Loucy (cell line): ENCODE measurements at regions not wholly inside any gene's neighbourhood (a gene's known extent, or its start where the extent isn't known, plus 50 kb on each side); places are given as distances from the start of the nearest gene placed in this dataset.

Source experiments
- CTCF ChIP-seq: fragments of 200-600 bp; sonication (generic); conservative IDR thresholded peaks from 2 replicates; pipeline ENCODE4 v1.5.1; 2014; ENCODE audit warnings: mild to moderate bottlenecking, antibody characterized with exemption, low read length
- EZH2phosphoT487 ChIP-seq: fragments of 200-600 bp; IDR thresholded peaks from 2 replicates; pipeline ENCODE4 v1.6.1; 2018; ENCODE audit warnings: antibody characterized with exemption, mild to moderate bottlenecking, moderate library complexity, borderline replicate concordance

- TF ChIP-seq CTCF = no peak
- TF ChIP-seq EZH2phosphoT487 = no peak
Measured at GRCh38 chr1:201662646-201663045, 123.7 kb downstream of the NAV1 start.
